GM19324 (cell line): ENCODE measurements at regions not wholly inside any gene's neighbourhood (a gene's known extent, or its start where the extent isn't known, plus 50 kb on each side); places are given as distances from the start of the nearest gene placed in this dataset.
"Not testable (repeated sequence)": the region's sequence is repeated elsewhere in the genome, so short reads cannot be mapped to it uniquely, and the experiment has no call there.

Source experiments
- ATAC-seq: cut with Tn5 transposase; IDR thresholded peaks from one replicate; pipeline ENCODE4 v1.9.1; 2021; ENCODE audit warnings: mild to moderate bottlenecking, moderate library complexity; ENCODE audit not compliant: unreplicated experiment, low FRiP score

DNA sequence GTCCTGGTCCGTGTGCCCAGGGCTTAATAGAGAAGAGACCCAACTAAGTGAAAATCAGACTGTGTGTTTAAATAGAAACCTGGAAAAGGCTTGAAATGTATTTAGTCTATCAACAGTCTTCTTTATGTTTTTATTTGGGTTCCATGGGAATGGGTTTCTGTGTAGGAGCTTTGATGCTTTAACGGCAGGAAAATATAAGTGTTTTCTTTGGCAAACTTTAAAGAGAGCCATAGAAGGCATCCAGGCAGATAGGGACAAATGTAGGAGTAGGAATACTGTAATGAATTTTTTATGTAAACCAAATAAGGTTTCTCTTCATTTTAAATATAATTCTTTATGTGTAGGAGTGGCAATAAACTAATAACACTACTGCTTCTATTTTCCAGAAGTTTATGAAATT lies 989.0 kb downstream of the GATA3 start:
- ATAC-seq: no peak

DNA sequence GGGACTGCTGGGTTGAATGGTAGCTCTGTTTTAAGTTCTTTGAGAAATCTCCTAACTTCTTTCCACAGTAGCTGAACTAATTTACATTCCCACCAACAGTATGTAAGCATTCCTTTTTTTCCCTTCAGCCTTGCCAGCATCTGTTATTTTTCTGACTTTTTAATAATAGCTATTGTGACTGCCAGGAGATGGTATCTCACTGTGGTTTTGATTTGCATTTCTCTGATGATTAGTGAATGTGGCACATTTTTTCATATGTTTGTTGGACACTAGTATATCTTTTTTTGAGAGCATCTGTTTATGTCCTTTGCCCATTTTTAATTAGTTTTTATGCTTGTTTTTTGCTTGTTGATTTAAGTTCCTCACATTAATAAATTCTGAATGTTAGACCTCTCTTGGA lies 990.8 kb downstream of the GATA3 start:
- no peak for ATAC-seq

DNA sequence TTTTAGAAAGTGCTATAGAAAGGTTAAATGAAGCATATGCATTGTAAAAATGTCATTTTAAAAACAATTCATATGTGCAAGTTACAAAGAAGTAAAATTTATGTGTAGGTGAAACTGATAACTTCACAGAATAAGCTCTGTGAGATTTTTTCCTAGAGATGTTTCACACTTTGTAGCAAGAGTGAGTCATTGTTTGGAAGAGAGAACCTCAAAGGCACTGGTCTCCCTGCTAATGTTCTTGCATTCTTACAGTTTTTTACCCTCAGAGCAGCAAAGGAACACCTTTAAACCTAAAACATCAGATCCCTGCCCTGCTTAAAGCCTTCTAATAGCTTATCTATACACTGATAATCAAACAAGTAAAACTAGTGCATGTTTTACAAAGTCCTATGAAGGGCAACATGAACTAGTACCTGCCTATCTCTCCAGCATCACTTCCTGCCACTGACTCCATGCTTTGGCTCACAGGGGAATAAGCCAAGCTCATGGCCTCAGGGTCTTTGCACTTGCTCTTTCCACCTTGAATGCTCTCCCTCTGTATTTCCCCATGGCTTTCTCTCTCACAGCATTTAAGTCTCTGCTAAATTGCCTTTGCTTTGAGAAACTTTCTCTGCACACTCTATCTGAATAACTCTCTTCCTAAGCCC lies 997.0 kb downstream of the GATA3 start:
- ATAC-seq: no peak

DNA sequence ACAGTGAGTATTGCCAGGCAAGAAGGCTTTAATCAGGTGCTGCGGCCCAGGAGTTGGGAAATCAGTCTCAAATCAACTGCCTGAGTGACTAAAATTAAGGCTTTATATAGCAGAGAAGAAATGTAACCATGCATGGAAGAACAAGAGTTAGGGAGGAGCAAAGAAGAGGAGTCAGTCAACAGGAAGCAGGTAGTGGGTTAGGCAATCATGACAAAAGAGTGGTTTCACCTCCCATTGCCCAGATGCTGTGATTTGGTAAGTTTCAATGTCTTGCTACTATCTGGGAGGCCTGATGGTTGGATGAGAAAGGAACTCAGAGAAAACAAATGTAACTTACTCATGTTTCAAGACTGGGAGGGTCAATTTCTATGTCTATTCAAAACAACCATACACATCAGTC lies 998.3 kb downstream of the GATA3 start:
- no peak for ATAC-seq

DNA sequence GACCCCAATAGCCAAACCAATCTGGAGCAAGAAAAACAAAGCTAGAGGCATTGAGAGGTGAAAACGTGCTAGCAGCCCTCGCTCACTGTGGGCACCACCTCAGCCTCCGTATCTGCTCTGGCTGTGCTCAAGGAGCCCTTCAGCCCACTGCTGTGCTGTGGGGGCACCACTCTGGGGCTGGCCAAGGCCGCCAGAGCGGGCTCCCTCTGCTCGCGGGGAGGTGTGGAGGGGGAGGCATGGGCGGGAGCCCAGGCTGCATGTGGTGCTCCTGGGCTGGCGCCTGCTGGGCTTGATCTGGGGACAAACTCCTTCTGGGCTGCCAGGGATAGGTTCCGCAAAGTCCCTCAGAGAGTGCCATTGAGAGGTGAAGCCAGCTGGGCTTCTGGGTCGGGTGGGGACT lies 1002.0 kb downstream of the GATA3 start:
- no peak for ATAC-seq

DNA sequence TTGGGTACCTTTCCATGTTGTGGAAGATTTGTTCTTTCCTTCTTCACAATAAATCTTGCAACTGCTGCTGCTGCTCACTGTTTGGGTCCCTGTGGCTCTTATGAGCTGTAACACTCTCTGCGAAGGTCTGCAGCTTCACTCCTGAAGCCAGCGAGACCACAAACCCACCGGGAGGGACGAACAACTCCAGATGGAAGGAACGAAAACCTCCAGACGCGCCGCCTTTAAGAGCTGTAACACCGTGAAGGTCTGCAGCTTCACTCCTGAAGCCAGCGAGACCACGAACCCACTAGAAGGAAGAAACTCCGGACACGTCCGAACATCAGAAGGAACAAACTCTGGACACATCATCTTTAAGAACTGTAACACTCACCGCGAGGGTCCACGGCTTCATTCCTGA lies 1002.8 kb downstream of the GATA3 start:
- not testable (repeated sequence) for ATAC-seq

DNA sequence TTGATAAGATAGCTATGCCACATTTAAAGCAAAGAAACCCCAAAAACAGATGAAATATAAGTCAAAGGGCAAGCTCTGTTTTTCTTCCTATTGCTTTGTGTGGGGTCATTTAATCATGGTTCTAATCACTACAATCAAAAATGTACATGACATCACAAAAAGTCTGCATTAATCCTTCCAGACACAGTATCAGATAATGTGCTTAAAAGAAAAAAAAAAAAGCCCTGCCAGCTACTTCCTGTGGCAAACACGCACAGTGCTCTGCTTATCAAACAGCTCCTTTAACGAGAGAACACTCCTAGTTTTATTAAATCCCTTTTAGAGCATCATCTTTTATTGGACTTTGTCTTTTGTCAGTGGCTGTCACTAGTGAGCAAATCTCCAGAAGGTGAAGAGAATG lies 1005.8 kb downstream of the GATA3 start:
- ATAC-seq: no peak

DNA sequence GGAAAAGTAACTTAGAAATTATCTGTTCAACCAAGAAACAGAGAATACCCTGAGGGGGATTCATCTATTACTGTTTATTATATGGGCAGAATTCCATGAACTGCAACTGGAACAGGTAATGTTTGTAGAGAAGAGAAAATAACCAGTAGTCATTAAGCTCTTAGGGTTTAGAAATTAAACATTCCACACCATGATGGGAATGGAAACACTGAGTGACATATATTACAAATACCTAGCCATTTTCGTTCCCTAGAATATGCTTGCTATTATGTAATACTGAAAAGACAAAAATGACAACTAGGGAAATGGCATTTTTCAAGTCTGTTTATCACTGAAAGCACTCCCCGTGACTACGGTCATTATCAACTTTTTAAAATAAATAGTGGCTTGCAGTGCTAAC lies 1007.4 kb downstream of the GATA3 start:
- no peak for ATAC-seq

DNA sequence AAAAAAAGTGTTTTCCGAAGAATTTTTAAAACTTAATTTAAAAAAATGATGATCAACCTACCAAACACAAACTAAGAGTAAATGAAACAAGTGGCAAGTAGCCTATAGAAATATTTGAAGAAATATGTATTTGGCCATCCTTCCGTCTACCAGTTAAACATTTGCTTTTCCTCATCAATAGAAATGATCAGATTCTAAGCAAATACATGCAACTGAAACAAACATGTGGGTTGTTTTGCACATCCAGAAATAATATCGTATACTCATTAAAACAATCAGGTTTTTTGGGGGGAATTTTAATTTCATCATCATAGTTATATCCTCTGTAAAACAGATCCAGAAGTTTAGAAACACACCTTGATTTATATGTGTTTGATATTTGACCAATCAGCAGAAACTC lies 1011.7 kb downstream of the GATA3 start:
- no peak for ATAC-seq

DNA sequence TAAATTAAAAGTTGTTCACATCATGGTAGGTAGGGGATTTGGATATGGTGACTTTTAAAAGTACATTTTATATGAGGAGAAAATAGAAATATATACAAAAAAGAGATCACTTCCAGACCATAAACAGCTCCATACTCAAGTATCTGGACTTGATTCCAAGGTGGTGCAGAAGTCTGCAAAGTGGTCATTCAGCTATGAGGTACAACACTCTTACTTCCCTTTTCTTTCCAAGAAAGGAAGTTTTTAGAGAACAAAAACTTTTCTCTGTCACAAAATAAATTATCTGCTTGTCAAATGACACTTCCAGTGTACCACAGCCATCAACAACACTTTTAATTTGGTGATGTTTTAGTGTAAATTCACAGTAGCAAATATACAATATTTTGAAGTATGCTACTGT lies 1013.5 kb downstream of the GATA3 start:
- no peak for ATAC-seq

DNA sequence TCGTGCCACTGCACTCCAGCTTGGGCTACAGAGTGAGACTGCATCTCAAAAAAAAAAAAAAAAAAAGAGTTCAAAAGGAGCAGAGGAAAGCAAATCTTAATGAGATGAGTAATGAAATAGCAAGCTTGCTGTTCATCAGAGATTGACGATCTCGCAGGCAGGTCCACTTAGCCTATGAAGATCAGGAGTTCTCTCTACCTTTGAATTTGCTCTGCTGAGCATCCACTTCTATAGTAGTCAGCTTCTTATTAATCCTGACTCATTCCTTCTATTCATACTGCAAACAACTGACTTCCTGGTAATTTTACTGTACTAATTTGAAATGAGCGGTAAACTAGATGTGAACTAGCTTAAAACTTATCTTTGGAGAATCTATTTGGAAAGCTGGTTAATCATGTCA lies 1014.6 kb downstream of the GATA3 start:
- no peak for ATAC-seq

DNA sequence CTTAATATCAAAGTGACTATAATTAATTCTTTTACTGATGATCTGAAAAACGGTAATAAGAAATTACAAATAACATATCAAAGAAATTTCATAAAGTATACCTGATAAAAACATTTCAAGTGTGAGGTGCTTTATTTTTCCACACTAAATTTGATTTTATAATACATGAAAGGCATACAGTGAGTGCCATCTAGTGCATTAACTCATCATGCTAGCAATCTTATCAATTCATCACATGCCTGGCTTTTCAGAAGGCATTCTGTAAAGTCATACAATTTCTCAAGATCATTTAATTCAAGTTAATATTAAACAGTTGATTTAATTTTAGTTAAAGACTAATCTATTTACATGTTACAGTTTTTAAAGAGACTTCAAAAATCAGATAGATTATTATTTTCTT lies 1020.9 kb downstream of the GATA3 start:
- ATAC-seq: no peak

DNA sequence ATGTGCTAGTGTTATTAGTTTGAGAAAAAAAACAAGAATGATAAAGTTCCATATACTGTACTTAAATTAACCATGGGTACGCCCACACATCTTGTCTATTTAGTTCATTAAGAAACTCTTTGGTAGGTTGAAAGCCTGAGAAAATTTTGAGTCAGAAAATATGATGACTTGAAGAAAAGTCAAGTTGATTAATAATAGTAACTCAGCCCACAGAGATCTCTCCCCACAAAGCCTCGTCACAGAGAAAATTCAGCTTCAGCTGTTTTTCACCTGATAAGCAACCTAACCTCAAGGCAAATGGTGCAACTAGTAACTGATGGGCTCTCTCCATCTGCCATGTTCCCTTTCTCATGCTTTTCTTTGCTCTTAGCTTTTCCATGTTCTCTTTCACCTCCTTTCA lies 1021.6 kb downstream of the GATA3 start:
- no peak for ATAC-seq

DNA sequence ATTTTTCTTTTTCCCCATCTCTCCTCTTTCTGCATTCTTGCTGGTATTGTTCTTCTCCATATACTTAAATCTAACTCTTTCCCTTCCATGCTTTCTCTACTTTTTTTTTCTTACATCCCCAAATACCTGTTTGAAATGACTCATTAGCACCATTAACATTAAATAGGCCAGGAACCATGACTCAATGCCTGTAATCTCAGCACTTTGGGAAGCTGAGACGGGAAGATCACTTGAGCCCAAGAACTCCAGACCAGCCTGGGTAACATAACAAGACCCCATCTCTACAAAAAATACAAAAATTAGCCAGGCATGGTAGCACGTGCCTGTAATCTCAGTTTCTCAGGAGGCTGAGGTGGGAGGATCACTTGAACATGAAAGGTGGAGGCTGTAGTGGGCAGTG lies 1026.8 kb downstream of the GATA3 start:
- ATAC-seq: no peak

DNA sequence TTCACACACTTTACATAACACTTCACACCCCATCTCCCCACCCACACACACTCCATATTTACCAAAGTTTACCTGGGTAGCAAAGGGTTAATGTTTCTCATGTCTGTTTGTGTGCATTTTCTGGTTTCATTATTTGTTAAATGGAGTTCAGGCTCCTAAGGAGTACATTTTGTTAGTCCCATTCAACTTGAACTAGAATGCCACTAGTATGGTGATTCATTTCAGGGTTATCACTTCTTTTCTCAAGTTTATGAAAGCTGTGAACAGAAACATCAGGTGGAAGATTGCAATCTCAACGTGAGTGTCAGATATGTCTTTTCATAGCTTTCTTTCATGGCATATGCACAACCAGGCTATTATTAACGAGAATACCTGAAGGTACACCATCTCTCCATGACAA lies 1027.5 kb downstream of the GATA3 start:
- no peak for ATAC-seq

DNA sequence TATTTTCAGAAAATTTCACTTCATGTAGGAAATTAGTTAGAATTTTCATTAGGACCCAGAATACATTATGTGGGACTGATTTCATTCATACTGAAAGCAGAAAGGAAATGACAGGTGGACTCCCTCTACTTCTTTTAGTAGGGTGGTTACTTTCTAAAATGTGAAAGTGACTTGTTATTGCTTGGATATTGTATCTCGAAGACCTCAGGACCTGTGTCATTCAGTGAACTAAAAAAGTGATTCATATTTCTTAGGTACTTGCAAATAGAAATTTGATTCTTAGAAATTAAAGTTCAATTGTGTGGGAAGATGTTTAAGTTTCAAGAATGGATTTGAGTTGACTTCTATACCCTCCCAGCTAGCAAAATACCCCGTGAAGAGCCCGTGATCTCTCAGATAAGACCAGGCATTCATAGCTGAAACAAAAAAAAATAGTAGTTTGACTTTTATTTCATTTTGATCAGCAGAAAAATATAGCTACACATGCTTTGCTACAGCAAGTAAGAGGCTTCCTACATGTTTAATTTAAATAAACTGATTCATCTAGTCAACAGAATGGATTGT lies 1037.1 kb downstream of the GATA3 start:
- no peak for ATAC-seq

DNA sequence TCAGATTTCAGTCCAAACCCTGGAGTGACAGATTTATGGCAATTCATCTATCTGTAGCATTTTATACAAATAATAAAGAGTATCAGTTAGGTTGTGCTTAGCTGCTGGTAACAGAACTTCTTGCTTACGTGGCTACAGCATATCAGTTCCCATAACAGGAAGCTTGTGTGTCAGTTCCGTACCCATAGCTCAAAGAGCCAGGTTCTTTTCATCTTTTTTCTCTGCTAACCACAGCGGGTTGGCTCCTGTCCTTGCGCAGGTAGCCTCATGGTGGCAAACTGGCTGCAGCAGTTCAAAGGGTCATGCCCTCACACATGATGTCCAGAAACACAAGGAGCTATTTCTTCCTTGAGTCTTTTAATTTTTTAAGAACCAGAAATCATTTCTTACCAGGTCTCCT lies 1041.8 kb downstream of the GATA3 start:
- no peak for ATAC-seq

DNA sequence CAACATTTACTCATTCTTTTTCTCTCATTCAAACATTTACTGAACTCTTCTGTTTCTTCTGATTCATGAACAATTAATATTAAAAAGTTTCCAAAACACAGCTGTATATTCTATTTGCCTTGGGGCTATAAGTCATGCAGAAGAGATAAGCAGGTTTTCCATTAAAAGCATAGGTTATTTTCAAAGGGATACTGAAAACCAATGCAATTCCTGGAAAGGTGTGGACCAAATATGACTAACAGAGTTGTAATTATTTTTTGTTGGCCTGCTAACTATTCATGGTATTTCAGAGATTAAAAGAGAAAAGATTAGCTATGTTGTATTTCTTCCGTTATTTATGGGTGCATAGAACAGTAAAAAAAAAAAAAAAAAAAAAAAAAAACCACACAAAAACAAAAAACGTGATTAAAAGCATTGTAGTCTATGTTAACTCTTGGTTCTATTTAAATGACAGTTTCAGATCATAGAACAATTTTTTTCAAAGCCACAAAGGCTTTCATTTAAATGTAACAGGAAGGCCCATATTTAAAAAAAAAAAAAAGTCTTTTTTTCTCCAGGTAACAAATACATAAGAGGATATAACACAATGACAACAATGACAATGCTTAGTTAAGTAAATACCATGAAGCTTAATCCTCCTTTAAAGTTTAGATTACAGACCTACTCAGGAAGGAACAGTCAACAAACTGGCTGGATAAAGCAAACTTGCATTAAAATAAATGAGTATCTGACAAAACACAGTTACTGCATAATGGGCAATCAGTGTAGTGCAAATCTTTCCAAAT lies 1042.9 kb downstream of the GATA3 start:
- no peak for ATAC-seq

DNA sequence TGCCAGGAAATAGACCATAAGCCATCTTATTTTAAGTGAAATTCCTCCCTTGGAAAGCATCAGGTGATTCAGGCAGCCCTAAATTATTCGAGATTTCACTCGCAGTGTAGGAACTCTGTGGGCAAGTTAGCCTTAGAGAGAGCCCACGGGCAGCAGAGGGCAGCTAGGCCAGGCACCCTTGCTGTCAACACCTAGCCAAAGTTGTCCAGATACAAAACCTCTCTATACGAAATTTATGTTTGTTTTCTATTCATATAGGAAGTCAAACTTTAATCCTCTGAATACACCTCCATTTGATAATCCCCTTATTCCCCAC lies 1043.5 kb downstream of the GATA3 start:
- no peak for ATAC-seq

DNA sequence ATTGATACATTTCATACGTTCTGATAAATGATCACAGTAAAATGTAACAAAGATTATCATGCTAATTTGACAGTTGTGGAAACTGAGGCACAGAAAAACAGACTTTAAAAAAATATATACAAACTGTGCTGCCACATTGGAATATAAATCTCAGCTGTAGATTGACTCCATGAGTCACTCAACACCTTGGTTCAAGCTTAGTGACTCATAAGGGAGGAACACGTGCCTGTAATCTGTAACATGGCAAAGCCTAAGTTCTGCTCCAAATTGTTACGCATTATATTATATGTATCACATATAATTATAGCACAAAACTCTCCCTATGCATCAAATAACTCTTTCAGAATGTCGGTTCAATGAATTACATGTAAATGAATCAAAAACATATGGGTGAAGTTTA lies 1047.5 kb downstream of the GATA3 start:
- no peak for ATAC-seq

DNA sequence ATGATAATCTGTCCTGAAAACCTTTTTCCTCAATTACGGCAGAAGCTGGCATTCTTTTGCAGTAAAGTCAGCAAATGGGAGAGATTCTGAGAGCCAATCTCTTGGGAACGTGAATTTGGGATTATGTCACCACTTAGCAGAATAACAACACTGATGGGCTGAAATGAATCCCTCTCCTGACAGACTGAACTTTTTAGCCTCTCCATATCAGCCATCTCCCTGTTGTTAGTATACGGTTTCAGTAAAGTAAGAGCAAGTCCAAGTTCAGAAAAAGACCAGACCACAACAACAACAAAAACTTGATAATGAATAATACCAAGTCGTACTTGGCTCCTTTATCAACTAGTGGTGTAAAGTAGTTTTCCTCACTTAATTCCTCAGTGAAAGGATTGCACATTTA lies 1048.8 kb downstream of the GATA3 start:
- no peak for ATAC-seq

DNA sequence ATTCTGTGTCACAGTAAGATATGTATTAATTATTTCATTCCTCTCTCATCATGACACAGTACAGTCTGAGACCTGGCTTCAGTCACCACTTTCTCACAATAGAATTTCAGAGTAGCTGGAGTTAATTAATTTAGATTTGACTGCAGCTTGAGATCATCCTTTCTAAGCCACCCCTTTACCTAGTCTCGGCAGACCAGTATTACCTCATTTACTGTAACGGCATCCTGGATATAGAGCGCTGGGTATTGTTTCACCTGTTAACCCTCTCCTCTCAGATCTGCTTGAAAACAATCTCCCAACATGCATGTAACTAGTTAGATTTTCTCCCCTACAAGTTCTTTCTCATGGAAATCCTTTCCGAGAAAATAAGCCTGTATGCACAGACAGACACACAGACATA lies 1057.5 kb downstream of the GATA3 start:
- ATAC-seq: no peak
